ENCODE measurements at regions not wholly inside any gene's neighbourhood (a gene's known extent, or its start where the extent isn't known, plus 50 kb on each side); places are given as distances from the start of the nearest gene placed in this dataset.
"Not testable (repeated sequence)": the region's sequence is repeated elsewhere in the genome, so short reads cannot be mapped to it uniquely, and the experiment has no call there.

DNA sequence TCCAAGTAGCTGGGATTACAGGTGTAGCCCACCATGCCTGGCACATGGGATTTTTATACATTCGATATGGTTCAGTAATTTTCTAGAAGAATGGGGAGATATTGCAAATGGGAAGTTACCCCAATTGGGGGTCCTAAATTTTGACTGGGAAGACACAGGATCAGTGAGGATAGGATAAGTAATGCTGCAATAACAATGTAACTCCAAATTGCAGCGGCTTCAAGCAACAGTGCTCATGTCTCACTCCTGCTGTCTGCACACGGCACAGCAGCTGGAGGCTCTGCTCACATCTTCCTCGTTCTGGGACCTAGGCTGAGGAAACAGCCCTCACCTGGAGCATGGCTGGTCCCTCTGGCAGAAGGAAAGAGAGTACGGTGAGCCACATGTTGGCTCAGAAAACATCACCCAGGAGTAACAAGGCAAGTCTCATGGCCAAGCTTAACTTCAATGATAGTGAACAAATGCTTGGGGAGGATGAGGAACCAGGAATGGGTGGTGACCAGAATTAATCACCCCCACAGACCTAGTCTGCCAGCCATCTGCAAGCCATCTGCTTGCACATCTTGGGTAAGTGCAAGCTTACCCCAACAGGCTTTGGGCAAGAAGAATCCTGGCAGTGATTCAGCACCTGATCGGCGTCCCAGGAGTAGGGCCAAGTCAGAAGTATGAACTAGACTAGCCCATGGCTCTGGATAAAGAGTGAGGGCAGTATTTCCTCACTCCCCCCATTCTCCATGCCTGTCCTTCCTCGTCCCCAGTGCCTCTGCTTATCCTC lies 229.2 kb downstream of the COPRS start:
- H3K36me3 Mint-ChIP-seq (ENCODE audit: low read depth), result peaks cover 3% of the 10 kb centered on the region
- no peak overlapping the region for H3K4me3 Mint-ChIP-seq
- H3K9me3 Mint-ChIP-seq, result peaks cover 3% of the 10 kb centered on the region
- peaks cover 33% of the 10 kb centered on the region for H3K27me3 Mint-ChIP-seq (ENCODE audit: low read depth)
- no peak for TF ChIP-seq CTCF (conservative IDR thresholded peaks at IDR 0.05)
- DNase-seq (ENCODE audit: low read depth, low spot score), result no peak
- H3K4me1 Mint-ChIP-seq, result no peaks in the 10 kb centered on the region
- no peak overlapping the region for H3K27ac Mint-ChIP-seq (ENCODE audit: unreplicated experiment)

DNA sequence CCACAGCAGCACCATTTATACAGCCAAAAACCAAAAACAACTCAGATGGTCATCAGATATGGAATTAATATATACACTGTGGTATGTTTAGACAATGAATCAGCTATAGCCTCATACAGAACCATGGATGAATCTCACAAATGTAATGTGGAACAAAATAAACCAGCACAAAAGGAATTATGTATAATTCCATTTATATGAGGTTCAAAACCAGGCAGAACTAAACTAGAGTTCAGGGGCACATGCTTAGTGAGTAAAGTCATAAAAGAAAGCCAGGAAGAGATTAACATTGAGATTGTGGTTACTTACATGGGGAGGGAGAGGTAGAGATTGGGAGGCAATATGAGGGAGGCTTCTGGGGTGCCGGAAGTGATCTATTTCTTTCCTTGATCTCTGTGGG lies 231.1 kb downstream of the COPRS start:
- no peaks in the 10 kb centered on the region for H3K4me1 Mint-ChIP-seq
- peaks cover 23% of the 10 kb centered on the region for H3K27me3 Mint-ChIP-seq (ENCODE audit: low read depth)
- H3K36me3 Mint-ChIP-seq (ENCODE audit: low read depth), result peaks cover 7% of the 10 kb centered on the region
- no peak for TF ChIP-seq CTCF (conservative IDR thresholded peaks at IDR 0.05)
- peaks cover 8% of the 10 kb centered on the region for H3K9me3 Mint-ChIP-seq
- no peak overlapping the region for H3K27ac Mint-ChIP-seq (ENCODE audit: unreplicated experiment)
- no peak overlapping the region for H3K4me3 Mint-ChIP-seq
- no peak for DNase-seq (ENCODE audit: low read depth, low spot score)

- DNase-seq (ENCODE audit: low read depth, low spot score), result no peak
- peaks cover 7% of the 10 kb centered on the region for H3K36me3 Mint-ChIP-seq (ENCODE audit: low read depth)
- H3K4me1 Mint-ChIP-seq, result no peaks in the 10 kb centered on the region
- H3K27me3 Mint-ChIP-seq (ENCODE audit: low read depth), result peaks cover 15% of the 10 kb centered on the region
- H3K9me3 Mint-ChIP-seq, result peaks cover 13% of the 10 kb centered on the region
- no peak overlapping the region for H3K4me3 Mint-ChIP-seq
- TF ChIP-seq CTCF (conservative IDR thresholded peaks at IDR 0.05), result no peak
- H3K27ac Mint-ChIP-seq (ENCODE audit: unreplicated experiment), result no peak overlapping the region
Observed at GRCh38 chr17:31623990-31624389, 232.5 kb downstream of the RAB11FIP4 start.

DNA sequence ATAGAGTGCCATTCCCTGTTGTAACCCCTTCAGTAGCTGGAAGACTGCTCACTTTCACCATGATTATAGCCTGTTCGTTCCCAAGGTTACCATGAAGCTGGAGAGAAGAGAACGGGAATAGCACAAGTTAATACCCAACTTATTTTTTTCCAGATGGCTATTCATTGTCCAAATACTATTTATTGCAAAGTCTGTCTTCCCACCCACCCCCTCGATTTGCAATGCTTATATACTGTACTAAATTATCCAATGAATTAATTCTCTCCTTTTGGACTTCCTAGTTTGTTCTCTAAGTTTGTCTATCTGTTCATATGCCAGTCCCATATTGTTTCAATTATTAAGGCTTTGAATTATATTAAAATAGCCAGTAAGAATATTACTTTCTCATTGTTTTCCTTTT lies 231.0 kb downstream of the RAB11FIP4 start:
- no peak for DNase-seq (ENCODE audit: low read depth, low spot score)
- H3K4me3 Mint-ChIP-seq, result no peak overlapping the region
- TF ChIP-seq CTCF (conservative IDR thresholded peaks at IDR 0.05), result no peak
- no peak overlapping the region for H3K27ac Mint-ChIP-seq (ENCODE audit: unreplicated experiment)
- peaks cover 7% of the 10 kb centered on the region for H3K27me3 Mint-ChIP-seq (ENCODE audit: low read depth)
- H3K4me1 Mint-ChIP-seq, result no peaks in the 10 kb centered on the region
- peaks cover 7% of the 10 kb centered on the region for H3K36me3 Mint-ChIP-seq (ENCODE audit: low read depth)
- peaks cover 13% of the 10 kb centered on the region for H3K9me3 Mint-ChIP-seq

DNA sequence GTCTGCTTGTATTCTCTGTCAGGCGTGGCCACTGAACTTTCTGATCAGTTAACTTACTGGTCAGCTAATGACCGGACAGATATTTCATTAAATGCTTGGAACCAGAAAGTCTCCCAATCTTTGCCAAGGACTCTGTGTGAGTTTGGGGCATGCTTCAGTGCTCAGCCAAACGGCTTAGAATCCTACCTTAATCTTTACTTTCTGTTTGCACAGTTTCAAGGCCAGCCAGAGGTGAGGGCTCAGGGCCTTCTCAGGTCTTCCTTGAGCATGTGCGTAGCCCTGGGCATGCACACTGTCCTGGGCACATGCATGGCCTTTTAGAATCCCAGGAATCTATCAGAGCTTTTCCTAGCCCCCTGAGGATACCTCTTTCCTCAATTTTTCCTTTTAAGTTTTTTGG lies 230.1 kb downstream of the RAB11FIP4 start:
- H3K9me3 Mint-ChIP-seq, result peaks cover 13% of the 10 kb centered on the region
- H3K27ac Mint-ChIP-seq (ENCODE audit: unreplicated experiment), result no peak overlapping the region
- no peak for TF ChIP-seq CTCF (conservative IDR thresholded peaks at IDR 0.05)
- H3K36me3 Mint-ChIP-seq (ENCODE audit: low read depth), result peaks cover 7% of the 10 kb centered on the region
- DNase-seq (ENCODE audit: low read depth, low spot score), result no peak
- H3K4me3 Mint-ChIP-seq, result no peak overlapping the region
- H3K27me3 Mint-ChIP-seq (ENCODE audit: low read depth), result peaks cover 2% of the 10 kb centered on the region
- H3K4me1 Mint-ChIP-seq, result no peaks in the 10 kb centered on the region

- H3K27ac Mint-ChIP-seq (ENCODE audit: unreplicated experiment); H3K4me3 Mint-ChIP-seq; H3K27me3 Mint-ChIP-seq (ENCODE audit: low read depth); DNase-seq (ENCODE audit: low read depth, low spot score); H3K9me3 Mint-ChIP-seq; H3K4me1 Mint-ChIP-seq; H3K36me3 Mint-ChIP-seq (ENCODE audit: low read depth): not testable (repeated sequence)
Observed at GRCh38 chr17:31611053-31611452, 219.6 kb downstream of the RAB11FIP4 start.
